GM11168 (cell line): ENCODE measurements at regions not wholly inside any gene's neighbourhood (a gene's known extent, or its start where the extent isn't known, plus 50 kb on each side); places are given as distances from the start of the nearest gene placed in this dataset.
"Not testable (repeated sequence)": the region's sequence is repeated elsewhere in the genome, so short reads cannot be mapped to it uniquely, and the experiment has no call there.

Source experiments
- in situ Hi-C: fragments of 300-500 bp; cut with MboI; formaldehyde crosslinking; loops from one replicate; pipeline ENCODE4 v1.12.0; 2022; ENCODE audit warnings: low sequenced_read_pairs; ENCODE audit not compliant: unreplicated experiment

GRCh38 chr4:33628296-33628695 is 2616.0 kb downstream of the ARAP2 start:
- in situ Hi-C loops = no loop called here

GRCh38 chr4:33649015-33649414 is 2595.3 kb downstream of the ARAP2 start:
- in situ Hi-C loops = no loop called here

- in situ Hi-C loops = no loop called here
Observed at GRCh38 chr4:33649471-33649870, 2594.8 kb downstream of the ARAP2 start.

- in situ Hi-C loops = no loop called here
Observed at GRCh38 chr4:33650036-33650435, 2594.3 kb downstream of the ARAP2 start.

- in situ Hi-C loops = no loop called here
Observed at GRCh38 chr4:33658971-33659370, 2585.3 kb downstream of the ARAP2 start.

GRCh38 chr4:33661636-33662035 is 2582.7 kb downstream of the ARAP2 start:
- in situ Hi-C loops = no loop called here

GRCh38 chr4:33685939-33686338 is 2558.4 kb downstream of the ARAP2 start:
- in situ Hi-C loops = no loop called here

GRCh38 chr4:33696041-33696440 is 2548.3 kb downstream of the ARAP2 start:
- in situ Hi-C loops = no loop called here

GRCh38 chr4:33696586-33696985 is 2547.7 kb downstream of the ARAP2 start:
- in situ Hi-C loops = no loop called here

- in situ Hi-C loops = no loop called here
Observed at GRCh38 chr4:33709247-33709646, 2535.1 kb downstream of the ARAP2 start.

GRCh38 chr4:33711826-33712225 is 2532.5 kb downstream of the ARAP2 start:
- in situ Hi-C loops = no loop called here

- in situ Hi-C loops = no loop called here
Observed at GRCh38 chr4:33714971-33715370, 2529.3 kb downstream of the ARAP2 start.

GRCh38 chr4:33715841-33716395 is 2528.4 kb downstream of the ARAP2 start:
- in situ Hi-C loops = no loop called here

GRCh38 chr4:33722254-33722653 is 2522.1 kb downstream of the ARAP2 start:
- in situ Hi-C loops = no loop called here

- in situ Hi-C loops = no loop called here
Observed at GRCh38 chr4:33722800-33723516, 2521.4 kb downstream of the ARAP2 start.

GRCh38 chr4:33724685-33725084 is 2519.6 kb downstream of the ARAP2 start:
- in situ Hi-C loops = no loop called here

- in situ Hi-C loops = no loop called here
Observed at GRCh38 chr4:33725861-33726260, 2518.5 kb downstream of the ARAP2 start.

- in situ Hi-C loops = no loop called here
Observed at GRCh38 chr4:33737726-33738125, 2506.6 kb downstream of the ARAP2 start.

- in situ Hi-C loops = no loop called here
Observed at GRCh38 chr4:33739884-33740632, 2504.3 kb downstream of the ARAP2 start.

GRCh38 chr4:33740871-33741270 is 2503.4 kb downstream of the ARAP2 start:
- in situ Hi-C loops = not testable (repeated sequence)

- in situ Hi-C loops = no loop called here
Observed at GRCh38 chr4:33746979-33747378, 2497.3 kb downstream of the ARAP2 start.
